ENCODE measurements at regions not wholly inside any gene's neighbourhood (a gene's known extent, or its start where the extent isn't known, plus 50 kb on each side); places are given as distances from the start of the nearest gene placed in this dataset.

DNA sequence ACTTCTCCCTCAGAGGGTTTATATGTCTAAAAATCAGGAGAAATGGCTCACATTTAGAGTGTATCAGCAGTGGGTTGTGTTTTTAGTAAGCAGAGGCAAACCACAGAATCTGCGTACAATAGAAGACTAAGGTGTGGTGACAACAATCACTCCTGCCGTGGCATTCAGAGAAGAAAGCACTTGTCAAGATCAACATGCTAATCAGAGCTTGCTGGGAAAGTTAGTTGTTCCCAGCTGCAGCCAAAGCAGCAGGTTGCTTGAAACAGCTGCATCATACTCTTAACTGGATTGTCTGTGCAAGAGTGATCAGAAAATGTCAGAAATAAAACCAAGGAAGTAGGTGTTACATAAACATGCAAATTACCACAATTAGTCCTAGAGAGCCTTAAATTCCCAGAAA, 616.4 kb downstream of the CDH8 start:
- FAIRE-seq, result no peak
- Histone ChIP-seq H3K9me3 (replicated peaks; ENCODE audit: control insufficient read depth, insufficient read depth, low read depth, low read length) (no peaks in the 10 kb centered on the region), H3K27me3 (ENCODE audit: control insufficient read depth in 2 of 2, insufficient read depth in 2 of 2, low read length in 2 of 2) (no peaks in the 10 kb centered on the region), H3K36me3 (ENCODE audit: control insufficient read depth, insufficient read depth, low read length) (no peaks in the 10 kb centered on the region), H3K9me1 (ENCODE audit: control insufficient read depth, insufficient read depth, low read length) (no peaks in the 10 kb centered on the region), H3K4me3 (no peak overlapping the region), H3K4me2 (ENCODE audit: insufficient read depth, low read length) (no peak overlapping the region), H2AFZ (ENCODE audit: low read depth, low read length) (no peak overlapping the region), H4K20me1 (replicated peaks; ENCODE audit: control insufficient read depth, insufficient read depth, low read length) (no peaks in the 10 kb centered on the region), H3K9ac (ENCODE audit: insufficient read depth in 1 of 2, low read depth in 2 of 2, low read length in 2 of 2) (no peak overlapping the region), H3K79me2 (ENCODE audit: control insufficient read depth, insufficient read depth, low read length) (no peaks in the 10 kb centered on the region), H3K4me1 (replicated peaks in 1 of 2; ENCODE audit: control insufficient read depth in 2 of 2, insufficient read depth in 2 of 2, low read length in 2 of 2) (no peaks in the 10 kb centered on the region), H3K27ac (ENCODE audit: extremely low read depth, low read depth, low read length) (no peak overlapping the region)
- CTCF ChIA-PET (ENCODE audit: low intra/inter-chr PET ratio), result no interaction called here
- POLR2A ChIA-PET, result no interaction called here
- intact Hi-C loops (cut with micrococcal nuclease), result no loop called here
- DNase-seq (ENCODE audit: extremely low read depth in 1 of 4, low spot score in 3 of 4), result no peak
- ATAC-seq, result no peak
- BruUV-seq (replicated peaks), result no TSS peak
- WGBS (ENCODE audit: insufficient coverage, low coverage, missing lambda C conversion rate), result 6% methylated on average over 2 of the region's 2 CpGs
- in situ Hi-C loops (cut with MboI), result no loop called here
- TF ChIP-seq ZKSCAN8 (CRISPR knock-in tag; IDR thresholded peaks at IDR 0.05), result no peak
- no peak for TF ChIP-seq NFIC (IDR thresholded peaks at IDR 0.05)
- TF ChIP-seq, protein P1, sequence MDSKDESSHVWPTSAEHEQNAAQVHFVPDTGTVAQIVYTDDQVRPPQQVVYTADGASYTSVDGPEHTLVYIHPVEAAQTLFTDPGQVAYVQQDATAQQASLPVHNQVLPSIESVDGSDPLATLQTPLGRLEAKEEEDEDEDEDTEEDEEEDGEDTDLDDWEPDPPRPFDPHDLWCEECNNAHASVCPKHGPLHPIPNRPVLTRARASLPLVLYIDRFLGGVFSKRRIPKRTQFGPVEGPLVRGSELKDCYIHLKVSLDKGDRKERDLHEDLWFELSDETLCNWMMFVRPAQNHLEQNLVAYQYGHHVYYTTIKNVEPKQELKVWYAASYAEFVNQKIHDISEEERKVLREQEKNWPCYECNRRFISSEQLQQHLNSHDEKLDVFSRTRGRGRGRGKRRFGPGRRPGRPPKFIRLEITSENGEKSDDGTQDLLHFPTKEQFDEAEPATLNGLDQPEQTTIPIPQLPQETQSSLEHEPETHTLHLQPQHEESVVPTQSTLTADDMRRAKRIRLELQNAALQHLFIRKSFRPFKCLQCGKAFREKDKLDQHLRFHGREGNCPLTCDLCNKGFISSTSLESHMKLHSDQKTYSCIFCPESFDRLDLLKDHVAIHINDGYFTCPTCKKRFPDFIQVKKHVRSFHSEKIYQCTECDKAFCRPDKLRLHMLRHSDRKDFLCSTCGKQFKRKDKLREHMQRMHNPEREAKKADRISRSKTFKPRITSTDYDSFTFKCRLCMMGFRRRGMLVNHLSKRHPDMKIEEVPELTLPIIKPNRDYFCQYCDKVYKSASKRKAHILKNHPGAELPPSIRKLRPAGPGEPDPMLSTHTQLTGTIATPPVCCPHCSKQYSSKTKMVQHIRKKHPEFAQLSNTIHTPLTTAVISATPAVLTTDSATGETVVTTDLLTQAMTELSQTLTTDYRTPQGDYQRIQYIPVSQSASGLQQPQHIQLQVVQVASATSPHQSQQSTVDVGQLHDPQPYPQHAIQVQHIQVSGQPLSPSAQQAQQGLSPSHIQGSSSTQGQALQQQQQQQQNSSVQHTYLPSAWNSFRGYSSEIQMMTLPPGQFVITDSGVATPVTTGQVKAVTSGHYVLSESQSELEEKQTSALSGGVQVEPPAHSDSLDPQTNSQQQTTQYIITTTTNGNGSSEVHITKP (IDR thresholded peaks at IDR 0.05; ENCODE audit: partially characterized antibody), result no peak
- TF ChIP-seq ZNF232 (CRISPR knock-in tag; IDR thresholded peaks at IDR 0.05), result no peak
- TF ChIP-seq ZNF224 (CRISPR knock-in tag; IDR thresholded peaks at IDR 0.05), result no peak
- no peak for TF ChIP-seq EWSR1 (IDR thresholded peaks at IDR 0.05; ENCODE audit: borderline replicate concordance, low read depth, partially characterized antibody)
- no peak for TF ChIP-seq YBX1 (IDR thresholded peaks at IDR 0.05)
- TF ChIP-seq ZEB2 (IDR thresholded peaks at IDR 0.05), result no peak
- TF ChIP-seq KLF1 (tag; IDR thresholded peaks at IDR 0.05), result no peak
- TF ChIP-seq, protein P2, sequence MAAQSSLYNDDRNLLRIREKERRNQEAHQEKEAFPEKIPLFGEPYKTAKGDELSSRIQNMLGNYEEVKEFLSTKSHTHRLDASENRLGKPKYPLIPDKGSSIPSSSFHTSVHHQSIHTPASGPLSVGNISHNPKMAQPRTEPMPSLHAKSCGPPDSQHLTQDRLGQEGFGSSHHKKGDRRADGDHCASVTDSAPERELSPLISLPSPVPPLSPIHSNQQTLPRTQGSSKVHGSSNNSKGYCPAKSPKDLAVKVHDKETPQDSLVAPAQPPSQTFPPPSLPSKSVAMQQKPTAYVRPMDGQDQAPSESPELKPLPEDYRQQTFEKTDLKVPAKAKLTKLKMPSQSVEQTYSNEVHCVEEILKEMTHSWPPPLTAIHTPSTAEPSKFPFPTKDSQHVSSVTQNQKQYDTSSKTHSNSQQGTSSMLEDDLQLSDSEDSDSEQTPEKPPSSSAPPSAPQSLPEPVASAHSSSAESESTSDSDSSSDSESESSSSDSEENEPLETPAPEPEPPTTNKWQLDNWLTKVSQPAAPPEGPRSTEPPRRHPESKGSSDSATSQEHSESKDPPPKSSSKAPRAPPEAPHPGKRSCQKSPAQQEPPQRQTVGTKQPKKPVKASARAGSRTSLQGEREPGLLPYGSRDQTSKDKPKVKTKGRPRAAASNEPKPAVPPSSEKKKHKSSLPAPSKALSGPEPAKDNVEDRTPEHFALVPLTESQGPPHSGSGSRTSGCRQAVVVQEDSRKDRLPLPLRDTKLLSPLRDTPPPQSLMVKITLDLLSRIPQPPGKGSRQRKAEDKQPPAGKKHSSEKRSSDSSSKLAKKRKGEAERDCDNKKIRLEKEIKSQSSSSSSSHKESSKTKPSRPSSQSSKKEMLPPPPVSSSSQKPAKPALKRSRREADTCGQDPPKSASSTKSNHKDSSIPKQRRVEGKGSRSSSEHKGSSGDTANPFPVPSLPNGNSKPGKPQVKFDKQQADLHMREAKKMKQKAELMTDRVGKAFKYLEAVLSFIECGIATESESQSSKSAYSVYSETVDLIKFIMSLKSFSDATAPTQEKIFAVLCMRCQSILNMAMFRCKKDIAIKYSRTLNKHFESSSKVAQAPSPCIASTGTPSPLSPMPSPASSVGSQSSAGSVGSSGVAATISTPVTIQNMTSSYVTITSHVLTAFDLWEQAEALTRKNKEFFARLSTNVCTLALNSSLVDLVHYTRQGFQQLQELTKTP (IDR thresholded peaks at IDR 0.05; ENCODE audit: low read depth in 1 of 2, partially characterized antibody in 2 of 2), result no peak
- no peak for TF ChIP-seq ZNF696 (CRISPR knock-in tag; conservative IDR thresholded peaks at IDR 0.05)
- no peak for TF ChIP-seq ZC3H8 (IDR thresholded peaks at IDR 0.05)
- no peak for TF ChIP-seq ZNF347 (CRISPR knock-in tag; IDR thresholded peaks at IDR 0.05; ENCODE audit: low read depth)
